ENCODE measurements at regions not wholly inside any gene's neighbourhood (a gene's known extent, or its start where the extent isn't known, plus 50 kb on each side); places are given as distances from the start of the nearest gene placed in this dataset.

DNA sequence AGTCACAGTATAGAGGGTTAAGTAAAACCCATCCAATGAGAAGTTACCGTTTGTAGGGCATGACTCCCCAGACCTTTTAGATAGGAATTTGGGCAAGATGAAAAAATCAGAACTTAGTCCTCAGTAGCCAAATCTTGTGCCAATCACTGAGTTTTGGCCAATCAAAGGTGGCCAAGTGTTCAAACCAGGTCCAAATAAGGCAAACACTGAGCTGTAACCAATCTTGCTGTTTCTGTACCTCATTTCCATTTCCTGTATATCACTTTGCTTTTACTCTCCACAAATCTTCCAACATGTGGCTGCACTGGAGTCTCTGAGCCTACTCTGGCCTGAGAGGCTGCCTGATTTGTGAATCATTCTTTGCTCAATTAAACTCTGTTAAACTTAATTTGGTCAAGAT is 81.8 kb upstream of the GPR6 start:
- no peaks in the 10 kb centered on the region for H3K9me3 ChIP-seq (ENCODE audit: control insufficient read depth, insufficient read depth, low read depth, low read length)
- H3K27ac ChIP-seq (ENCODE audit: extremely low read depth, low read depth, low read length): no peak overlapping the region
- ChIA-PET POLR2A (interaction anchor here (0.7 kb wide), 1 partner anchor 20 kb away, joined by 3 read pairs; no protein-coding TSS in a partner anchor), CTCF (interaction anchor here (0.8 kb wide), 1 partner anchor 106 kb away, joined by 3 read pairs; no protein-coding TSS in a partner anchor)
- no peaks in the 10 kb centered on the region for H3K36me3 ChIP-seq (ENCODE audit: control insufficient read depth in 2 of 2, insufficient read depth in 1 of 2, low read length in 2 of 2)
- no peak overlapping the region for H3K4me3 ChIP-seq (ENCODE audit: low read depth, low read length)
- TF ChIP-seq TCF7L2 (IDR thresholded peaks at IDR 0.05; ENCODE audit: borderline replicate concordance, low read depth, low read length): no peak
- TF ChIP-seq WT1 (tag by site-specific recombination; IDR thresholded peaks at IDR 0.05): no peak
- TF ChIP-seq, protein P1, sequence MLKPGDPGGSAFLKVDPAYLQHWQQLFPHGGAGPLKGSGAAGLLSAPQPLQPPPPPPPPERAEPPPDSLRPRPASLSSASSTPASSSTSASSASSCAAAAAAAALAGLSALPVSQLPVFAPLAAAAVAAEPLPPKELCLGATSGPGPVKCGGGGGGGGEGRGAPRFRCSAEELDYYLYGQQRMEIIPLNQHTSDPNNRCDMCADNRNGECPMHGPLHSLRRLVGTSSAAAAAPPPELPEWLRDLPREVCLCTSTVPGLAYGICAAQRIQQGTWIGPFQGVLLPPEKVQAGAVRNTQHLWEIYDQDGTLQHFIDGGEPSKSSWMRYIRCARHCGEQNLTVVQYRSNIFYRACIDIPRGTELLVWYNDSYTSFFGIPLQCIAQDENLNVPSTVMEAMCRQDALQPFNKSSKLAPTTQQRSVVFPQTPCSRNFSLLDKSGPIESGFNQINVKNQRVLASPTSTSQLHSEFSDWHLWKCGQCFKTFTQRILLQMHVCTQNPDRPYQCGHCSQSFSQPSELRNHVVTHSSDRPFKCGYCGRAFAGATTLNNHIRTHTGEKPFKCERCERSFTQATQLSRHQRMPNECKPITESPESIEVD (tag by site-specific recombination; IDR thresholded peaks at IDR 0.05): no peak
- no peak for TF ChIP-seq ZNF175 (tag by site-specific recombination; IDR thresholded peaks at IDR 0.05)
- no peak for TF ChIP-seq ZNF473 (tag by site-specific recombination; IDR thresholded peaks at IDR 0.05)
- no peak for TF ChIP-seq ZNF114 (tag by site-specific recombination; IDR thresholded peaks at IDR 0.05)
- H3K4me1 ChIP-seq (ENCODE audit: control insufficient read depth, insufficient read depth, low read length): no peaks in the 10 kb centered on the region

DNA sequence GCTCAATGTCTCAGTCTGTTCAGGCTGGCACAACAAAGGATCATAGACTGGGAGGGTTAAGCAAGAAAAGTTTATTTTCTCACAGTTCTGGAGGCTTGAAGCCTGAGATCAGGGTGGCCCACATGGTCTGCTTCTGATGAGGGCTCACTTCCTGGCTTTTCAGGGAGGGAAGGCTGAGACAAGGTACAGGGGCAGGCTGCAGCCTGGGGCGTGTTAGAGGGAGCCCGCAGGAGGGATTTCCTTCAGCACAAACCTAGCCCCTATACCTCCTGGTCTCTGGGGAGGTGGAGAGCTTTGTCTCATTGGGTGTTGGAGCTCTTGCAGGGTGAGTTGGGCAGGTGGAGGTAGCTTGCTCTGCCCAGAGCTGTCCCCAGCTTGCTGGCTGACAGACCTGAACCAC is 81.1 kb upstream of the GPR6 start:
- ChIA-PET CTCF (interaction anchor here (0.7 to 0.8 kb wide), 2 partner anchors 106 to 140 kb away, joined by 3 read pairs; no protein-coding TSS in a partner anchor), POLR2A (no interaction called here)
- Histone ChIP-seq H3K27ac (ENCODE audit: extremely low read depth, low read depth, low read length) (no peak overlapping the region), H3K4me1 (ENCODE audit: control insufficient read depth, insufficient read depth, low read length) (no peaks in the 10 kb centered on the region), H3K4me3 (ENCODE audit: low read depth, low read length) (no peak overlapping the region), H3K9me3 (ENCODE audit: control insufficient read depth, insufficient read depth, low read depth, low read length) (no peaks in the 10 kb centered on the region), H3K36me3 (ENCODE audit: control insufficient read depth in 2 of 2, insufficient read depth in 1 of 2, low read length in 2 of 2) (no peaks in the 10 kb centered on the region)
- TF ChIP-seq ZNF785 (tag by site-specific recombination; IDR thresholded peaks at IDR 0.05): no peak
- TF ChIP-seq GLIS2 (tag by site-specific recombination; IDR thresholded peaks at IDR 0.05): no peak
- TF ChIP-seq, protein P2, sequence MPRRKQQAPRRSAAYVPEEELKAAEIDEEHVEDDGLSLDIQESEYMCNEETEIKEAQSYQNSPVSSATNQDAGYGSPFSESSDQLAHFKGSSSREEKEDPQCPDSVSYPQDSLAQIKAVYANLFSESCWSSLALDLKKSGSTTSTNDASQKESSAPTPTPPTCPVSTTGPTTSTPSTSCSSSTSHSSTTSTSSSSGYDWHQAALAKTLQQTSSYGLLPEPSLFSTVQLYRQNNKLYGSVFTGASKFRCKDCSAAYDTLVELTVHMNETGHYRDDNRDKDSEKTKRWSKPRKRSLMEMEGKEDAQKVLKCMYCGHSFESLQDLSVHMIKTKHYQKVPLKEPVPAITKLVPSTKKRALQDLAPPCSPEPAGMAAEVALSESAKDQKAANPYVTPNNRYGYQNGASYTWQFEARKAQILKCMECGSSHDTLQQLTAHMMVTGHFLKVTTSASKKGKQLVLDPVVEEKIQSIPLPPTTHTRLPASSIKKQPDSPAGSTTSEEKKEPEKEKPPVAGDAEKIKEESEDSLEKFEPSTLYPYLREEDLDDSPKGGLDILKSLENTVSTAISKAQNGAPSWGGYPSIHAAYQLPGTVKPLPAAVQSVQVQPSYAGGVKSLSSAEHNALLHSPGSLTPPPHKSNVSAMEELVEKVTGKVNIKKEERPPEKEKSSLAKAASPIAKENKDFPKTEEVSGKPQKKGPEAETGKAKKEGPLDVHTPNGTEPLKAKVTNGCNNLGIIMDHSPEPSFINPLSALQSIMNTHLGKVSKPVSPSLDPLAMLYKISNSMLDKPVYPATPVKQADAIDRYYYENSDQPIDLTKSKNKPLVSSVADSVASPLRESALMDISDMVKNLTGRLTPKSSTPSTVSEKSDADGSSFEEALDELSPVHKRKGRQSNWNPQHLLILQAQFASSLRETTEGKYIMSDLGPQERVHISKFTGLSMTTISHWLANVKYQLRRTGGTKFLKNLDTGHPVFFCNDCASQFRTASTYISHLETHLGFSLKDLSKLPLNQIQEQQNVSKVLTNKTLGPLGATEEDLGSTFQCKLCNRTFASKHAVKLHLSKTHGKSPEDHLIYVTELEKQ (tag by site-specific recombination; IDR thresholded peaks at IDR 0.05; ENCODE audit: borderline replicate concordance): no peak
- TF ChIP-seq ZNF114 (tag by site-specific recombination; IDR thresholded peaks at IDR 0.05): no peak
- TF ChIP-seq, protein P3, sequence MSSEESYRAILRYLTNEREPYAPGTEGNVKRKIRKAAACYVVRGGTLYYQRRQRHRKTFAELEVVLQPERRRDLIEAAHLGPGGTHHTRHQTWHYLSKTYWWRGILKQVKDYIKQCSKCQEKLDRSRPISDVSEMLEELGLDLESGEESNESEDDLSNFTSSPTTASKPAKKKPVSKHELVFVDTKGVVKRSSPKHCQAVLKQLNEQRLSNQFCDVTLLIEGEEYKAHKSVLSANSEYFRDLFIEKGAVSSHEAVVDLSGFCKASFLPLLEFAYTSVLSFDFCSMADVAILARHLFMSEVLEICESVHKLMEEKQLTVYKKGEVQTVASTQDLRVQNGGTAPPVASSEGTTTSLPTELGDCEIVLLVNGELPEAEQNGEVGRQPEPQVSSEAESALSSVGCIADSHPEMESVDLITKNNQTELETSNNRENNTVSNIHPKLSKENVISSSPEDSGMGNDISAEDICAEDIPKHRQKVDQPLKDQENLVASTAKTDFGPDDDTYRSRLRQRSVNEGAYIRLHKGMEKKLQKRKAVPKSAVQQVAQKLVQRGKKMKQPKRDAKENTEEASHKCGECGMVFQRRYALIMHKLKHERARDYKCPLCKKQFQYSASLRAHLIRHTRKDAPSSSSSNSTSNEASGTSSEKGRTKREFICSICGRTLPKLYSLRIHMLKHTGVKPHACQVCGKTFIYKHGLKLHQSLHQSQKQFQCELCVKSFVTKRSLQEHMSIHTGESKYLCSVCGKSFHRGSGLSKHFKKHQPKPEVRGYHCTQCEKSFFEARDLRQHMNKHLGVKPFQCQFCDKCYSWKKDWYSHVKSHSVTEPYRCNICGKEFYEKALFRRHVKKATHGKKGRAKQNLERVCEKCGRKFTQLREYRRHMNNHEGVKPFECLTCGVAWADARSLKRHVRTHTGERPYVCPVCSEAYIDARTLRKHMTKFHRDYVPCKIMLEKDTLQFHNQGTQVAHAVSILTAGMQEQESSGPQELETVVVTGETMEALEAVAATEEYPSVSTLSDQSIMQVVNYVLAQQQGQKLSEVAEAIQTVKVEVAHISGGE (tag by site-specific recombination; conservative IDR thresholded peaks at IDR 0.05; ENCODE audit: low read depth): no peak
- TF ChIP-seq GLI2 (tag by site-specific recombination; IDR thresholded peaks at IDR 0.05; ENCODE audit: borderline replicate concordance, low read depth): no peak
- no peak for TF ChIP-seq ZBTB6 (tag by site-specific recombination; IDR thresholded peaks at IDR 0.05)
- no peak for TF ChIP-seq ELK4 (IDR thresholded peaks at IDR 0.05; ENCODE audit: borderline replicate concordance, low read depth, low read length)
- TF ChIP-seq, protein P4, sequence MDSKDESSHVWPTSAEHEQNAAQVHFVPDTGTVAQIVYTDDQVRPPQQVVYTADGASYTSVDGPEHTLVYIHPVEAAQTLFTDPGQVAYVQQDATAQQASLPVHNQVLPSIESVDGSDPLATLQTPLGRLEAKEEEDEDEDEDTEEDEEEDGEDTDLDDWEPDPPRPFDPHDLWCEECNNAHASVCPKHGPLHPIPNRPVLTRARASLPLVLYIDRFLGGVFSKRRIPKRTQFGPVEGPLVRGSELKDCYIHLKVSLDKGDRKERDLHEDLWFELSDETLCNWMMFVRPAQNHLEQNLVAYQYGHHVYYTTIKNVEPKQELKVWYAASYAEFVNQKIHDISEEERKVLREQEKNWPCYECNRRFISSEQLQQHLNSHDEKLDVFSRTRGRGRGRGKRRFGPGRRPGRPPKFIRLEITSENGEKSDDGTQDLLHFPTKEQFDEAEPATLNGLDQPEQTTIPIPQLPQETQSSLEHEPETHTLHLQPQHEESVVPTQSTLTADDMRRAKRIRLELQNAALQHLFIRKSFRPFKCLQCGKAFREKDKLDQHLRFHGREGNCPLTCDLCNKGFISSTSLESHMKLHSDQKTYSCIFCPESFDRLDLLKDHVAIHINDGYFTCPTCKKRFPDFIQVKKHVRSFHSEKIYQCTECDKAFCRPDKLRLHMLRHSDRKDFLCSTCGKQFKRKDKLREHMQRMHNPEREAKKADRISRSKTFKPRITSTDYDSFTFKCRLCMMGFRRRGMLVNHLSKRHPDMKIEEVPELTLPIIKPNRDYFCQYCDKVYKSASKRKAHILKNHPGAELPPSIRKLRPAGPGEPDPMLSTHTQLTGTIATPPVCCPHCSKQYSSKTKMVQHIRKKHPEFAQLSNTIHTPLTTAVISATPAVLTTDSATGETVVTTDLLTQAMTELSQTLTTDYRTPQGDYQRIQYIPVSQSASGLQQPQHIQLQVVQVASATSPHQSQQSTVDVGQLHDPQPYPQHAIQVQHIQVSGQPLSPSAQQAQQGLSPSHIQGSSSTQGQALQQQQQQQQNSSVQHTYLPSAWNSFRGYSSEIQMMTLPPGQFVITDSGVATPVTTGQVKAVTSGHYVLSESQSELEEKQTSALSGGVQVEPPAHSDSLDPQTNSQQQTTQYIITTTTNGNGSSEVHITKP (tag by site-specific recombination; IDR thresholded peaks at IDR 0.05): no peak
- TF ChIP-seq, protein P5, sequence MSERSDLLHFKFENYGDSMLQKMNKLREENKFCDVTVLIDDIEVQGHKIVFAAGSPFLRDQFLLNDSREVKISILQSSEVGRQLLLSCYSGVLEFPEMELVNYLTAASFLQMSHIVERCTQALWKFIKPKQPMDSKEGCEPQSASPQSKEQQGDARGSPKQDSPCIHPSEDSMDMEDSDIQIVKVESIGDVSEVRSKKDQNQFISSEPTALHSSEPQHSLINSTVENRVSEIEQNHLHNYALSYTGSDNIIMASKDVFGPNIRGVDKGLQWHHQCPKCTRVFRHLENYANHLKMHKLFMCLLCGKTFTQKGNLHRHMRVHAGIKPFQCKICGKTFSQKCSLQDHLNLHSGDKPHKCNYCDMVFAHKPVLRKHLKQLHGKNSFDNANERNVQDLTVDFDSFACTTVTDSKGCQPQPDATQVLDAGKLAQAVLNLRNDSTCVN (tag by site-specific recombination; optimal IDR thresholded peaks at IDR 0.05): no peak

Data from HEK293 (cell line).